ENCODE measurements at regions not wholly inside any gene's neighbourhood (a gene's known extent, or its start where the extent isn't known, plus 50 kb on each side); places are given as distances from the start of the nearest gene placed in this dataset.
"Not testable (repeated sequence)": the region's sequence is repeated elsewhere in the genome, so short reads cannot be mapped to it uniquely, and the experiment has no call there.

- Histone ChIP-seq H3K9me3 (ENCODE audit: control insufficient read depth, insufficient read depth, low read length) (no peaks in the 10 kb centered on the region), H3K27ac (ENCODE audit: low read length) (no peak overlapping the region), H3K4me1 (ENCODE audit: control insufficient read depth, insufficient read depth, low read length) (no peaks in the 10 kb centered on the region), H3K4me3 (ENCODE audit: low read length) (no peak overlapping the region), H3K36me3 (ENCODE audit: control insufficient read depth, insufficient read depth, low read length) (no peaks in the 10 kb centered on the region), H3K27me3 (ENCODE audit: control insufficient read depth, insufficient read depth, low read length) (peaks cover 8% of the 10 kb centered on the region; the same call in 1 of the 2 replicates)
- no CpG with 5 or more reads among the region's 2 CpGs for WGBS (ENCODE audit: insufficient coverage, insufficient read length)
- DNase-seq (ENCODE audit: low read depth, low spot score), result no peak
Observed at GRCh38 chr10:29732918-29733317, 98.1 kb upstream of the SVIL start.

DNA sequence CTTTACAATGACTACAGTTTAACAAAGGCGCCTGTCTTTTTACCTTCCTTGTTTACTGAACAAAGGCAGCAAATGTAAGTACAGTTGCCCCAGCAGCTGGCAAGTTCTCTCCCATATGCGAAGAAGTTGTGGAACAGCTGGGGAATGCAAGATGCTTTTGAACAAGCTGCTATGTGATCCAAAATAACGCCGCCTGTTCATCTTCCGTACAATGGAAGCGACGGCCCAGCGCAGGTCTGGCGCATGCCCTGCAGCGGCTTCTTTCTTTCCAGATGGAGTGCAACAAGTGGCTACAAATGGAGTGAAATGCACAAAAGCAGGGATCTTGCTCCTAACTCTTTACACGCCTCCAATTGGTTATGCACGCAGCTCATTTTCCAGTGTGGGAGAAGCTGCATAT is 97.0 kb upstream of the SVIL start:
- H3K36me3 ChIP-seq (ENCODE audit: control insufficient read depth, insufficient read depth, low read length), result no peaks in the 10 kb centered on the region
- no peak overlapping the region for H3K27ac ChIP-seq (ENCODE audit: low read length)
- 0 out of 2 replicates have a peak, but pooled peaks cover under 1% of the 10 kb centered on the region for H3K4me1 ChIP-seq (ENCODE audit: control insufficient read depth, insufficient read depth, low read length)
- H3K9me3 ChIP-seq (ENCODE audit: control insufficient read depth, insufficient read depth, low read length), result no peaks in the 10 kb centered on the region
- H3K4me3 ChIP-seq (ENCODE audit: low read length), result no peak overlapping the region
- DNase-seq (ENCODE audit: low read depth, low spot score), result no peak
- H3K27me3 ChIP-seq (ENCODE audit: control insufficient read depth, insufficient read depth, low read length), result peaks cover 8% of the 10 kb centered on the region; the same call in 1 of the 2 replicates
- no CpG with 5 or more reads among the region's 12 CpGs for WGBS (ENCODE audit: insufficient coverage, insufficient read length)

DNA sequence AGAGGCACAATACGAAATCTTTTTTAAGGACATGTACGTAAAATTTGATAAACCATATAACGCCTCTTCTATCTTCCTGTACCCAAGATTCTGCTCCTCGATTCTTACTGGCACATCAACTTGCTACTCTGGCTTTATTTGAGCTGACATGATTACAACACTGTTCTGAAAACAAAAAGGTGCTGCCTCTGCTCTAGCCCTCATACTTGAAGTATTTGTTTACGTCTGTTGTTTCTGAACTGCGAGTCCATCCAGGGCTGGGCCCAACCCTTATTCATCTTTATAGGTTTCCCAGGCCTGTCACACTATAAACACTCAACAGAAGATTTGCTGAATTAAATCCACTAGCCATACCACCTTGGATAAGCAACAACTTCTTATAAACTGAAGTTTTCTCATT is 96.2 kb upstream of the SVIL start:
- 0 out of 2 replicates have a peak, but pooled peaks cover 1% of the 10 kb centered on the region for H3K4me1 ChIP-seq (ENCODE audit: control insufficient read depth, insufficient read depth, low read length)
- no peak overlapping the region for H3K27ac ChIP-seq (ENCODE audit: low read length)
- no peaks in the 10 kb centered on the region for H3K9me3 ChIP-seq (ENCODE audit: control insufficient read depth, insufficient read depth, low read length)
- no peak overlapping the region for H3K4me3 ChIP-seq (ENCODE audit: low read length)
- WGBS (ENCODE audit: insufficient coverage, insufficient read length), result no CpG with 5 or more reads among the region's 6 CpGs
- DNase-seq (ENCODE audit: low read depth, low spot score), result no peak
- peaks cover 8% of the 10 kb centered on the region; the same call in 1 of the 2 replicates for H3K27me3 ChIP-seq (ENCODE audit: control insufficient read depth, insufficient read depth, low read length)
- H3K36me3 ChIP-seq (ENCODE audit: control insufficient read depth, insufficient read depth, low read length), result no peaks in the 10 kb centered on the region

- WGBS (ENCODE audit: insufficient coverage, insufficient read length), result no CpG with 5 or more reads among the region's 5 CpGs
- Histone ChIP-seq H3K4me1 (ENCODE audit: control insufficient read depth, insufficient read depth, low read length) (peaks cover 1% of the 10 kb centered on the region; the same call in 1 of the 2 replicates), H3K36me3 (ENCODE audit: control insufficient read depth, insufficient read depth, low read length) (no peaks in the 10 kb centered on the region), H3K27me3 (ENCODE audit: control insufficient read depth, insufficient read depth, low read length) (peaks cover 8% of the 10 kb centered on the region; the same call in 1 of the 2 replicates), H3K9me3 (ENCODE audit: control insufficient read depth, insufficient read depth, low read length) (no peaks in the 10 kb centered on the region), H3K4me3 (ENCODE audit: low read length) (no peak overlapping the region), H3K27ac (ENCODE audit: low read length) (no peak overlapping the region)
- no peak for DNase-seq (ENCODE audit: low read depth, low spot score)
Observed at GRCh38 chr10:29730458-29730857, 95.7 kb upstream of the SVIL start.

GRCh38 chr10:29728541-29729049 is 93.8 kb upstream of the SVIL start:
- no peak overlapping the region for H3K27ac ChIP-seq (ENCODE audit: low read length)
- no CpG with 5 or more reads among the region's 6 CpGs for WGBS (ENCODE audit: insufficient coverage, insufficient read length)
- no peaks in the 10 kb centered on the region for H3K9me3 ChIP-seq (ENCODE audit: control insufficient read depth, insufficient read depth, low read length)
- H3K4me3 ChIP-seq (ENCODE audit: low read length), result no peak overlapping the region
- no peak for DNase-seq (ENCODE audit: low read depth, low spot score)
- peaks cover 1% of the 10 kb centered on the region; the same call in 1 of the 2 replicates for H3K4me1 ChIP-seq (ENCODE audit: control insufficient read depth, insufficient read depth, low read length)
- no peaks in the 10 kb centered on the region for H3K36me3 ChIP-seq (ENCODE audit: control insufficient read depth, insufficient read depth, low read length)
- no peaks in the 10 kb centered on the region; the same call in 1 of the 2 replicates for H3K27me3 ChIP-seq (ENCODE audit: control insufficient read depth, insufficient read depth, low read length)

DNA sequence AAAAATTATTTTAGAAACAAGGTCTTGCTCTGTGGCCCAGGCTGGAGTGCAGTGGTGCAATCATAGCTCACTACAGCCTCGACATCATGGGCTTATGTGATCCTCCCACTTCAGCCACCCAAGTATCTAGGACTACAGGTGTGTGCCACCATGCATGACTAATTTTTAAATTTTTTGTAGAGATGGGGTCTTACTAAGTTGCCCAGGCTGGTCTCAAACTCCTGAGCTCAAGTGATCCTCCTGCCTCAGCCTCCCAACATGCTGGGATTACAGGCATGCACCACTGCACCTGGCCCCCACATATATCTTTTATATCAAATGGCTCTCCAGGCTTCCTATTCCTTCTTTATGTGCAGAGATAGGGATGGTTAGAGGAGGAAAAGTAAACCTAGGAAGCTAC is 91.2 kb upstream of the SVIL start:
- H3K36me3 ChIP-seq (ENCODE audit: control insufficient read depth, insufficient read depth, low read length); H3K4me3 ChIP-seq (ENCODE audit: low read length); DNase-seq (ENCODE audit: low read depth, low spot score); H3K27ac ChIP-seq (ENCODE audit: low read length); H3K4me1 ChIP-seq (ENCODE audit: control insufficient read depth, insufficient read depth, low read length); H3K9me3 ChIP-seq (ENCODE audit: control insufficient read depth, insufficient read depth, low read length); H3K27me3 ChIP-seq (ENCODE audit: control insufficient read depth, insufficient read depth, low read length): not testable (repeated sequence)
- no CpG with 5 or more reads among the region's 1 CpG for WGBS (ENCODE audit: insufficient coverage, insufficient read length)

- Histone ChIP-seq H3K4me3 (ENCODE audit: low read length) (no peak overlapping the region), H3K27ac (ENCODE audit: low read length) (no peak overlapping the region), H3K4me1 (ENCODE audit: control insufficient read depth, insufficient read depth, low read length) (peaks cover 1% of the 10 kb centered on the region; the same call in 1 of the 2 replicates), H3K36me3 (ENCODE audit: control insufficient read depth, insufficient read depth, low read length) (no peaks in the 10 kb centered on the region), H3K9me3 (ENCODE audit: control insufficient read depth, insufficient read depth, low read length) (no peaks in the 10 kb centered on the region), H3K27me3 (ENCODE audit: control insufficient read depth, insufficient read depth, low read length) (no peaks in the 10 kb centered on the region)
- no peak for DNase-seq (ENCODE audit: low read depth, low spot score)
- WGBS (ENCODE audit: insufficient coverage, insufficient read length), result no CpG with 5 or more reads among the region's 6 CpGs
Observed at GRCh38 chr10:29725133-29725720, 90.5 kb upstream of the SVIL start.

GRCh38 chr10:29723726-29724125 is 89.0 kb upstream of the SVIL start:
- Histone ChIP-seq H3K4me3 (ENCODE audit: low read length) (no peak overlapping the region), H3K9me3 (ENCODE audit: control insufficient read depth, insufficient read depth, low read length) (no peaks in the 10 kb centered on the region), H3K4me1 (ENCODE audit: control insufficient read depth, insufficient read depth, low read length) (peaks cover 1% of the 10 kb centered on the region; the same call in 1 of the 2 replicates), H3K27me3 (ENCODE audit: control insufficient read depth, insufficient read depth, low read length) (no peaks in the 10 kb centered on the region), H3K36me3 (ENCODE audit: control insufficient read depth, insufficient read depth, low read length) (no peaks in the 10 kb centered on the region), H3K27ac (ENCODE audit: low read length) (no peak overlapping the region)
- DNase-seq (ENCODE audit: low read depth, low spot score), result no peak
- WGBS (ENCODE audit: insufficient coverage, insufficient read length), result no CpG with 5 or more reads among the region's 2 CpGs

DNA sequence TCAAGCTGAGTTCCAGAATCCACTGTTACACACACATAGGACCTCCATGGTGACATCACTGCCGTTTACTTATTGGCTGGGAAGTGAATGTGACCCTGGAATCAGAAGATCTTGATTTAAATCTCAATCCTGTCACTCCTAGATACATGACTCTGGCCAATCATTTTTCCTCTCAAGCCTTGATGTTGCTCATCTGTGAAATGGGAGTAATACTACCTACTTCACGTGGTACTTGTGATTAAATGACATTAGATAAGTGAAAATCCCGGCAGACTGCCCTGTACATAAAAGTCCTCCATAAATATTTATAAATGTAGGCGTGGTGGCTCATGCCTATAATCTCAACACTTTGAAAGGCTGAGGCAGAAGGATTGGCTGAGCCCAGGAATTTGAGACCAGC is 88.0 kb upstream of the SVIL start:
- Histone ChIP-seq H3K4me3 (ENCODE audit: low read length) (no peak overlapping the region), H3K9me3 (ENCODE audit: control insufficient read depth, insufficient read depth, low read length) (no peaks in the 10 kb centered on the region), H3K27me3 (ENCODE audit: control insufficient read depth, insufficient read depth, low read length) (no peaks in the 10 kb centered on the region), H3K36me3 (ENCODE audit: control insufficient read depth, insufficient read depth, low read length) (no peaks in the 10 kb centered on the region), H3K27ac (ENCODE audit: low read length) (no peak overlapping the region), H3K4me1 (ENCODE audit: control insufficient read depth, insufficient read depth, low read length) (peaks cover 1% of the 10 kb centered on the region; the same call in 1 of the 2 replicates)
- DNase-seq (ENCODE audit: low read depth, low spot score), result no peak
- no CpG with 5 or more reads among the region's 4 CpGs for WGBS (ENCODE audit: insufficient coverage, insufficient read length)

GRCh38 chr10:29720149-29720548 is 85.4 kb upstream of the SVIL start:
- no peak overlapping the region for H3K4me3 ChIP-seq (ENCODE audit: low read length)
- no peak for DNase-seq (ENCODE audit: low read depth, low spot score)
- no peaks in the 10 kb centered on the region for H3K36me3 ChIP-seq (ENCODE audit: control insufficient read depth, insufficient read depth, low read length)
- no peaks in the 10 kb centered on the region for H3K9me3 ChIP-seq (ENCODE audit: control insufficient read depth, insufficient read depth, low read length)
- no peaks in the 10 kb centered on the region for H3K4me1 ChIP-seq (ENCODE audit: control insufficient read depth, insufficient read depth, low read length)
- no peak overlapping the region for H3K27ac ChIP-seq (ENCODE audit: low read length)
- H3K27me3 ChIP-seq (ENCODE audit: control insufficient read depth, insufficient read depth, low read length), result no peaks in the 10 kb centered on the region

DNA sequence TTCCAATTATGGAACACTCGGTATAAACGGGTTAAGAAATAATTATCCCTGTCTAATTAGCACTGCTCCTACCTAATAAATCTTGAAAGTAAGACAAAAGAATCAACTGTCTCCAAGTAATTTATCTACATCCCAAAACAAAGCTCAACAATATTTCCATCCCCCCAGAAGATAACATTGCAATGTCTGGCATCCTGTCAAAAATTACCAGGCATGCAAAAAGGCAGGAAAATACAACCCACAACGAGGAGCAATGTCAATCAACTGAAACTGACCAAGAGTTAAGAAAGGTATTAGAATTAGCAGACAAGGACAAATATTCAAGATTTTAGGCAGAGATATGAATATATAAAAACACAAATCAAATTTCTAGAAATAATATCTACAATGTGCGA is 84.5 kb upstream of the SVIL start:
- WGBS (ENCODE audit: insufficient coverage, insufficient read length), result no CpG with 5 or more reads among the region's 4 CpGs
- no peaks in the 10 kb centered on the region for H3K4me1 ChIP-seq (ENCODE audit: control insufficient read depth, insufficient read depth, low read length)
- no peaks in the 10 kb centered on the region for H3K9me3 ChIP-seq (ENCODE audit: control insufficient read depth, insufficient read depth, low read length)
- no peaks in the 10 kb centered on the region for H3K36me3 ChIP-seq (ENCODE audit: control insufficient read depth, insufficient read depth, low read length)
- DNase-seq (ENCODE audit: low read depth, low spot score), result no peak
- no peak overlapping the region for H3K27ac ChIP-seq (ENCODE audit: low read length)
- no peak overlapping the region for H3K4me3 ChIP-seq (ENCODE audit: low read length)
- H3K27me3 ChIP-seq (ENCODE audit: control insufficient read depth, insufficient read depth, low read length), result no peaks in the 10 kb centered on the region
